GM23338 (cell line): ENCODE measurements at regions not wholly inside any gene's neighbourhood (a gene's known extent, or its start where the extent isn't known, plus 50 kb on each side); places are given as distances from the start of the nearest gene placed in this dataset.

ENCODE experiments used
- ATAC-seq: fragments of 200-7000 bp; cut with Tn5 transposase; 3 replicates; pipeline ENCODE4 v1.9.1; 2020
- DNase-seq: peaks from one replicate; pipeline ENCODE4 v3.0.0-alpha.2; 2015; ENCODE audit warnings: low spot score
- H2AFZ ChIP-seq: fragments of 200-600 bp; sonication (generic); 2 replicates; pipeline ENCODE4 v1.8.0; 2016; ENCODE audit warnings: antibody characterized with exemption, mild to moderate bottlenecking, moderate library complexity
- H3F3A ChIP-seq: fragments of 200-600 bp; sonication (generic); replicated peaks from 2 replicates; pipeline ENCODE4 v1.8.0; 2017; ENCODE audit warnings: antibody characterized with exemption, mixed run types, low read depth
- H3K27ac ChIP-seq: fragments of 200-600 bp; sonication (generic); 2 replicates; pipeline ENCODE4 v1.6.1; 2016; ENCODE audit warnings: low read depth
- H3K27me3 ChIP-seq: fragments of 200-600 bp; sonication (generic); 2 replicates; pipeline ENCODE4 v1.8.0; 2016; ENCODE audit warnings: mild to moderate bottlenecking, mixed run types, moderate library complexity; ENCODE audit not compliant: insufficient read depth
- H3K36me3 ChIP-seq: fragments of 200-600 bp; sonication (generic); 2 replicates; pipeline ENCODE4 v1.8.0; 2016; ENCODE audit warnings: mild to moderate bottlenecking; ENCODE audit not compliant: insufficient read depth
- H3K4me1 ChIP-seq: fragments of 200-600 bp; sonication (generic); 2 replicates; pipeline ENCODE4 v1.8.0; 2016; ENCODE audit warnings: mild to moderate bottlenecking, moderate library complexity; ENCODE audit not compliant: insufficient read depth
- H3K4me2 ChIP-seq: fragments of 200-600 bp; sonication (generic); 2 replicates; pipeline ENCODE4 v1.7.1; 2017; ENCODE audit warnings: mixed run types
- H3K4me3 ChIP-seq: fragments of 200-600 bp; sonication (generic); 2 replicates; pipeline ENCODE4 v1.6.1; 2016; ENCODE audit warnings: mixed run types
- H3K79me2 ChIP-seq: fragments of 200-600 bp; sonication (generic); replicated peaks from 2 replicates; pipeline ENCODE4 v1.8.0; 2017; ENCODE audit warnings: mild to moderate bottlenecking; ENCODE audit not compliant: insufficient read depth
- H3K9me2 ChIP-seq: fragments of 200-600 bp; sonication (generic); 2 replicates; pipeline ENCODE4 v1.8.0; 2017; ENCODE audit not compliant: insufficient read depth
- H4K20me1 ChIP-seq: fragments of 200-600 bp; sonication (generic); replicated peaks from 2 replicates; pipeline ENCODE4 v1.8.0; 2017; ENCODE audit warnings: mild to moderate bottlenecking; ENCODE audit not compliant: insufficient read depth
- H3K27ac Mint-ChIP-seq: 2 replicates; pipeline ENCODE4 v1.8.0; 2020; ENCODE audit warnings: inconsistent platforms, mild to moderate bottlenecking, moderate library complexity, mixed read lengths
- H3K27me3 Mint-ChIP-seq: 3 replicates; pipeline ENCODE4 v1.8.0; 2022; ENCODE audit warnings: low read depth, mild to moderate bottlenecking, moderate library complexity, mixed read lengths, inconsistent platforms; ENCODE audit not compliant: insufficient read depth, poor library complexity
- H3K36me3 Mint-ChIP-seq: 3 replicates; pipeline ENCODE4 v1.8.0; 2021; ENCODE audit warnings: low read depth, mild to moderate bottlenecking, inconsistent platforms, moderate library complexity, mixed read lengths
- H3K4me1 Mint-ChIP-seq: 3 replicates; pipeline ENCODE4 v1.8.0; 2020; ENCODE audit warnings: mild to moderate bottlenecking, inconsistent platforms, mixed read lengths
- H3K4me3 Mint-ChIP-seq: 3 replicates; pipeline ENCODE4 v1.8.0; 2021; ENCODE audit warnings: moderate library complexity, mild to moderate bottlenecking, inconsistent platforms, mixed read lengths
- H3K9me3 Mint-ChIP-seq: 3 replicates; pipeline ENCODE4 v1.8.0; 2020; ENCODE audit warnings: moderate library complexity, mild to moderate bottlenecking, inconsistent platforms, mixed read lengths
- CREB1 ChIP-seq: fragments of 250-450 bp; sonication (Bioruptor Pico); IDR thresholded peaks from 2 replicates; pipeline ENCODE4 v1.5.0; 2020; ENCODE audit warnings: low read depth, mild to moderate bottlenecking, moderate library complexity
- ZNF114 ChIP-seq: fragments of 250-450 bp; sonication (Bioruptor Pico); IDR thresholded peaks from 2 replicates; pipeline ENCODE4 v1.5.0; 2020; ENCODE audit warnings: mild to moderate bottlenecking, moderate library complexity
- TF ChIP-seq, protein P1 (sequence below): fragments of 250-450 bp; sonication (Bioruptor Pico); IDR thresholded peaks from 2 replicates; pipeline ENCODE4 v1.5.0; 2020; ENCODE audit warnings: mild to moderate bottlenecking, moderate library complexity
- TF ChIP-seq, protein P2 (sequence below): IDR thresholded peaks from 2 replicates; pipeline ENCODE4 v1.6.1; 2016; ENCODE audit warnings: antibody characterized with exemption
- TF ChIP-seq, protein P3 (sequence below), 2 experiments: fragments of 200-600 bp in 1 of 2; sonication (generic) in 1 of 2; conservative IDR thresholded peaks; 2 replicates each; pipeline versions ENCODE4 v1.5.1 to v1.6.1; 2016 to 2017; ENCODE audit warnings: antibody characterized with exemption in 2 of 2, low read depth in 2 of 2, mild to moderate bottlenecking in 2 of 2, moderate library complexity in 1 of 2

DNA sequence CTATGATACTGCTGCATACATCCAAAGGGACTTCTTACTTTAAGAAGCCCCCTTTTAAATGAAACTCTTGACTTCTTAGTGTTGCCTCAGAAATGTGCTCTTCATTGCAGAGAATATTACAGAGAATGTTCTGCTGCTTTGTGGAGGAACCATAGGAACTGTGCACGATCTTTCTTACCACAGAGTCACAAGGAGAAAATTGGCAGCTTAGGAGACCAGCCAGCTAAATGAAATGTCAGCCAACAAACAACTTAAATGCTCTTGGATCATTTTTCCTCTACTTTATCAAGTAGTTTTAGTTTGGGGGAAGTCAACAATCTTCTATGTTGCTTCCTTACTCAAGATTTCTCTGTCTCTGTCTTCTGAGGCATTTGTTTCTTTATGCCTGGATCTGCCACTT is 125.9 kb upstream of the MLIP start:
- H3K9me2 ChIP-seq: peaks cover 3% of the 10 kb centered on the region; the same call in 1 of the 2 replicates
- no peaks in the 10 kb centered on the region for H3F3A ChIP-seq
- no peak overlapping the region for H2AFZ ChIP-seq
- no peak overlapping the region for H3K4me2 ChIP-seq
- H3K27ac Mint-ChIP-seq: no peak overlapping the region
- no peaks in the 10 kb centered on the region for H3K36me3 Mint-ChIP-seq
- H3K27me3 Mint-ChIP-seq: peaks cover 4% of the 10 kb centered on the region
- H3K4me3 Mint-ChIP-seq: no peak overlapping the region
- H3K9me3 Mint-ChIP-seq: no peaks in the 10 kb centered on the region
- DNase-seq (no peak), ATAC-seq (no peak)
- peaks cover 16% of the 10 kb centered on the region for H3K4me1 Mint-ChIP-seq
- H3K27me3 ChIP-seq: no peaks in the 10 kb centered on the region
- H4K20me1 ChIP-seq: no peaks in the 10 kb centered on the region
- no peak overlapping the region for H3K27ac ChIP-seq
- H3K4me3 ChIP-seq: no peak overlapping the region
- peaks cover 11% of the 10 kb centered on the region for H3K4me1 ChIP-seq
- TF ChIP-seq, protein P1, sequence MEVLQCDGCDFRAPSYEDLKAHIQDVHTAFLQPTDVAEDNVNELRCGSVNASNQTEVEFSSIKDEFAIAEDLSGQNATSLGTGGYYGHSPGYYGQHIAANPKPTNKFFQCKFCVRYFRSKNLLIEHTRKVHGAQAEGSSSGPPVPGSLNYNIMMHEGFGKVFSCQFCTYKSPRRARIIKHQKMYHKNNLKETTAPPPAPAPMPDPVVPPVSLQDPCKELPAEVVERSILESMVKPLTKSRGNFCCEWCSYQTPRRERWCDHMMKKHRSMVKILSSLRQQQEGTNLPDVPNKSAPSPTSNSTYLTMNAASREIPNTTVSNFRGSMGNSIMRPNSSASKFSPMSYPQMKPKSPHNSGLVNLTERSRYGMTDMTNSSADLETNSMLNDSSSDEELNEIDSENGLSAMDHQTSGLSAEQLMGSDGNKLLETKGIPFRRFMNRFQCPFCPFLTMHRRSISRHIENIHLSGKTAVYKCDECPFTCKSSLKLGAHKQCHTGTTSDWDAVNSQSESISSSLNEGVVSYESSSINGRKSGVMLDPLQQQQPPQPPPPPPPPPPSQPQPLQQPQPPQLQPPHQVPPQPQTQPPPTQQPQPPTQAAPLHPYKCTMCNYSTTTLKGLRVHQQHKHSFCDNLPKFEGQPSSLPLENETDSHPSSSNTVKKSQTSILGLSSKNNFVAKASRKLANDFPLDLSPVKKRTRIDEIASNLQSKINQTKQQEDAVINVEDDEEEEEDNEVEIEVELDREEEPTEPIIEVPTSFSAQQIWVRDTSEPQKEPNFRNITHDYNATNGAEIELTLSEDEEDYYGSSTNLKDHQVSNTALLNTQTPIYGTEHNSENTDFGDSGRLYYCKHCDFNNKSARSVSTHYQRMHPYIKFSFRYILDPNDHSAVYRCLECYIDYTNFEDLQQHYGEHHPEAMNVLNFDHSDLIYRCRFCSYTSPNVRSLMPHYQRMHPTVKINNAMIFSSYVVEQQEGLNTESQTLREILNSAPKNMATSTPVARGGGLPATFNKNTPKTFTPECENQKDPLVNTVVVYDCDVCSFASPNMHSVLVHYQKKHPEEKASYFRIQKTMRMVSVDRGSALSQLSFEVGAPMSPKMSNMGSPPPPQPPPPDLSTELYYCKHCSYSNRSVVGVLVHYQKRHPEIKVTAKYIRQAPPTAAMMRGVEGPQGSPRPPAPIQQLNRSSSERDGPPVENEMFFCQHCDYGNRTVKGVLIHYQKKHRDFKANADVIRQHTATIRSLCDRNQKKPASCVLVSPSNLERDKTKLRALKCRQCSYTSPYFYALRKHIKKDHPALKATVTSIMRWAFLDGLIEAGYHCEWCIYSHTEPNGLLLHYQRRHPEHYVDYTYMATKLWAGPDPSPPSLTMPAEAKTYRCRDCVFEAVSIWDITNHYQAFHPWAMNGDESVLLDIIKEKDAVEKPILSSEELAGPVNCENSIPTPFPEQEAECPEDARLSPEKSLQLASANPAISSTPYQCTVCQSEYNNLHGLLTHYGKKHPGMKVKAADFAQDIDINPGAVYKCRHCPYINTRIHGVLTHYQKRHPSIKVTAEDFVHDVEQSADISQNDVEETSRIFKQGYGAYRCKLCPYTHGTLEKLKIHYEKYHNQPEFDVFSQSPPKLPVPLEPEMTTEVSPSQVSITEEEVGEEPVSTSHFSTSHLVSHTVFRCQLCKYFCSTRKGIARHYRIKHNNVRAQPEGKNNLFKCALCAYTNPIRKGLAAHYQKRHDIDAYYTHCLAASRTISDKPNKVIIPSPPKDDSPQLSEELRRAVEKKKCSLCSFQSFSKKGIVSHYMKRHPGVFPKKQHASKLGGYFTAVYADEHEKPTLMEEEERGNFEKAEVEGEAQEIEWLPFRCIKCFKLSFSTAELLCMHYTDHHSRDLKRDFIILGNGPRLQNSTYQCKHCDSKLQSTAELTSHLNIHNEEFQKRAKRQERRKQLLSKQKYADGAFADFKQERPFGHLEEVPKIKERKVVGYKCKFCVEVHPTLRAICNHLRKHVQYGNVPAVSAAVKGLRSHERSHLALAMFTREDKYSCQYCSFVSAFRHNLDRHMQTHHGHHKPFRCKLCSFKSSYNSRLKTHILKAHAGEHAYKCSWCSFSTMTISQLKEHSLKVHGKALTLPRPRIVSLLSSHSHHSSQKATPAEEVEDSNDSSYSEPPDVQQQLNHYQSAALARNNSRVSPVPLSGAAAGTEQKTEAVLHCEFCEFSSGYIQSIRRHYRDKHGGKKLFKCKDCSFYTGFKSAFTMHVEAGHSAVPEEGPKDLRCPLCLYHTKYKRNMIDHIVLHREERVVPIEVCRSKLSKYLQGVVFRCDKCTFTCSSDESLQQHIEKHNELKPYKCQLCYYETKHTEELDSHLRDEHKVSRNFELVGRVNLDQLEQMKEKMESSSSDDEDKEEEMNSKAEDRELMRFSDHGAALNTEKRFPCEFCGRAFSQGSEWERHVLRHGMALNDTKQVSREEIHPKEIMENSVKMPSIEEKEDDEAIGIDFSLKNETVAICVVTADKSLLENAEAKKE: no peak
- TF ChIP-seq, protein P2, sequence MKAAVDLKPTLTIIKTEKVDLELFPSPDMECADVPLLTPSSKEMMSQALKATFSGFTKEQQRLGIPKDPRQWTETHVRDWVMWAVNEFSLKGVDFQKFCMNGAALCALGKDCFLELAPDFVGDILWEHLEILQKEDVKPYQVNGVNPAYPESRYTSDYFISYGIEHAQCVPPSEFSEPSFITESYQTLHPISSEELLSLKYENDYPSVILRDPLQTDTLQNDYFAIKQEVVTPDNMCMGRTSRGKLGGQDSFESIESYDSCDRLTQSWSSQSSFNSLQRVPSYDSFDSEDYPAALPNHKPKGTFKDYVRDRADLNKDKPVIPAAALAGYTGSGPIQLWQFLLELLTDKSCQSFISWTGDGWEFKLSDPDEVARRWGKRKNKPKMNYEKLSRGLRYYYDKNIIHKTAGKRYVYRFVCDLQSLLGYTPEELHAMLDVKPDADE: no peak
- no peak for TF ChIP-seq ZNF114 (CRISPR knock-in tag)
- no peaks in the 10 kb centered on the region for H3K36me3 ChIP-seq
- no peaks in the 10 kb centered on the region for H3K79me2 ChIP-seq

DNA sequence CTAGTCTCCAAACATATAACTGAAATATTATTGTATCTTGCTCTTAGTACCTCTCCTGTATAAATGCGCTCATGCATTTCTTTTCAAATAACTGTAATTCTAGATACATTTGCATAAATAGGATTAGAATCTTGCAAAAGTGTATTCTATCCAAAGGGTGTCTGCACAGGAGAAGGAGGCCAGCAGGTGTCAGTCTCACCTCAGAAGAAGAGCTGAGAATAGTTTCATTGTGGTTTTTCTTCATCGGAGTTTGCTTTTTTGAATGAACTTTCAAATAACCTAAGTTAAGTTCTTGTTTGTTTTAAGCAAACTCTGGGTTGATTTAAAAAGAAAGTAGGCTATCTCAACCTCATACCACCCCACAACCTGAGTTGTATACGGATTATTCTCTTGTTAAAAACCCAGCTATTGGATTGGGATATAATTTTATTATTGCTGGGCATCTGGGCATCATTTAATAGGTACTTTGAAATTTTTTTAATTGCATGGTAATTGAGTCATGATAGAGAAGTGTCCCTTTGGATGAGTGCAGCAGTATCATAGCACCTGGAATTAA is 125.0 kb upstream of the MLIP start:
- Mint-ChIP-seq H3K4me1 (peaks cover 22% of the 10 kb centered on the region), H3K27me3 (peaks cover 4% of the 10 kb centered on the region), H3K9me3 (no peaks in the 10 kb centered on the region), H3K36me3 (no peaks in the 10 kb centered on the region), H3K4me3 (no peak overlapping the region), H3K27ac (no peak overlapping the region)
- Histone ChIP-seq H3K27ac (no peak overlapping the region), H4K20me1 (no peaks in the 10 kb centered on the region), H3K9me2 (peaks cover 3% of the 10 kb centered on the region; the same call in 1 of the 2 replicates), H3K4me3 (no peak overlapping the region), H2AFZ (no peak overlapping the region), H3K36me3 (no peaks in the 10 kb centered on the region), H3K79me2 (no peaks in the 10 kb centered on the region), H3K27me3 (no peaks in the 10 kb centered on the region), H3K4me1 (peaks cover 11% of the 10 kb centered on the region), H3K4me2 (no peak overlapping the region), H3F3A (no peaks in the 10 kb centered on the region)
- DNase-seq (peak; percentile 72), ATAC-seq (peak; percentile 71)
- no peak for TF ChIP-seq CREB1 (CRISPR knock-in tag)
- TF ChIP-seq, protein P3, sequence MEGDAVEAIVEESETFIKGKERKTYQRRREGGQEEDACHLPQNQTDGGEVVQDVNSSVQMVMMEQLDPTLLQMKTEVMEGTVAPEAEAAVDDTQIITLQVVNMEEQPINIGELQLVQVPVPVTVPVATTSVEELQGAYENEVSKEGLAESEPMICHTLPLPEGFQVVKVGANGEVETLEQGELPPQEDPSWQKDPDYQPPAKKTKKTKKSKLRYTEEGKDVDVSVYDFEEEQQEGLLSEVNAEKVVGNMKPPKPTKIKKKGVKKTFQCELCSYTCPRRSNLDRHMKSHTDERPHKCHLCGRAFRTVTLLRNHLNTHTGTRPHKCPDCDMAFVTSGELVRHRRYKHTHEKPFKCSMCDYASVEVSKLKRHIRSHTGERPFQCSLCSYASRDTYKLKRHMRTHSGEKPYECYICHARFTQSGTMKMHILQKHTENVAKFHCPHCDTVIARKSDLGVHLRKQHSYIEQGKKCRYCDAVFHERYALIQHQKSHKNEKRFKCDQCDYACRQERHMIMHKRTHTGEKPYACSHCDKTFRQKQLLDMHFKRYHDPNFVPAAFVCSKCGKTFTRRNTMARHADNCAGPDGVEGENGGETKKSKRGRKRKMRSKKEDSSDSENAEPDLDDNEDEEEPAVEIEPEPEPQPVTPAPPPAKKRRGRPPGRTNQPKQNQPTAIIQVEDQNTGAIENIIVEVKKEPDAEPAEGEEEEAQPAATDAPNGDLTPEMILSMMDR (conservative IDR thresholded peaks at IDR 0.05; ENCODE audit: low read depth in 2 of 2): peak; percentile 86 to 100
